ENCODE measurements at regions not wholly inside any gene's neighbourhood (a gene's known extent, or its start where the extent isn't known, plus 50 kb on each side); places are given as distances from the start of the nearest gene placed in this dataset.

DNA sequence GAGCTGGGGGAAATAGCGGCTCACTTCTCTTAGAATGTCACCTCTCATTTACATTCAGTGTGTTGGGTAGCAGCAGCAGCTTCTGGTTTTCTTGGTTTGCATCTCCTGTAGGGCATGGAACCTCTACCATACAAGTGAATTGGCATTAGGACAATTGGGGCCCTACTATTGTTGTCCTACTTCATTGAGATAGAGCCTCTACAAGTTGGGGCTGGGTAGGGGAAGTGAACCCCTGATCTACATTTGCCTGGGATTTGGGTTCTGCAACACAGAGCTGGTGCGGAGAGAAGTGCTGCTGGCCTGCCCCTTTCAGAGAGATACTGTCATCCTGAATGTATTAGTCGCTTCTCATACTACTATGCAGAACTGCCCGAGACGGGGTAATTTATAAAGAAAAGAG is 391.6 kb upstream of the HS6ST1 start:
- TF ChIP-seq CTCF (IDR thresholded peaks at IDR 0.05; ENCODE audit: extremely low read depth in 1 of 2, insufficient read depth in 1 of 2, low read depth in 1 of 2, low read length in 2 of 2), result no peak
- TF ChIP-seq POLR2AphosphoS5 (IDR thresholded peaks at IDR 0.05; ENCODE audit: insufficient read depth, low read depth, low read length), result no peak
- TF ChIP-seq EZH2 (IDR thresholded peaks at IDR 0.05; ENCODE audit: borderline replicate concordance, low read depth, low read length, severe bottlenecking), result no peak
- no peak for TF ChIP-seq POLR2A (IDR thresholded peaks at IDR 0.05; ENCODE audit: low read depth, low read length)
- no peak for TF ChIP-seq GATA2 (IDR thresholded peaks at IDR 0.05; ENCODE audit: insufficient read depth, insufficient read length, low read depth, low read length)
- no peak for TF ChIP-seq JUN (IDR thresholded peaks at IDR 0.05; ENCODE audit: borderline replicate concordance, insufficient read depth, insufficient read length, low read depth)
- no peak for TF ChIP-seq FOS (IDR thresholded peaks at IDR 0.05; ENCODE audit: borderline replicate concordance, insufficient read depth, low read length)
